GM21390 (cell line): ENCODE measurements at regions not wholly inside any gene's neighbourhood (a gene's known extent, or its start where the extent isn't known, plus 50 kb on each side); places are given as distances from the start of the nearest gene placed in this dataset.

Experiments used
- ATAC-seq: cut with Tn5 transposase; IDR thresholded peaks from one replicate; pipeline ENCODE4 v1.9.1; 2021; ENCODE audit not compliant: unreplicated experiment

- no peak for ATAC-seq
Observed at GRCh38 chr6:113170454-113170853, 686.7 kb upstream of the MARCKS start.

DNA sequence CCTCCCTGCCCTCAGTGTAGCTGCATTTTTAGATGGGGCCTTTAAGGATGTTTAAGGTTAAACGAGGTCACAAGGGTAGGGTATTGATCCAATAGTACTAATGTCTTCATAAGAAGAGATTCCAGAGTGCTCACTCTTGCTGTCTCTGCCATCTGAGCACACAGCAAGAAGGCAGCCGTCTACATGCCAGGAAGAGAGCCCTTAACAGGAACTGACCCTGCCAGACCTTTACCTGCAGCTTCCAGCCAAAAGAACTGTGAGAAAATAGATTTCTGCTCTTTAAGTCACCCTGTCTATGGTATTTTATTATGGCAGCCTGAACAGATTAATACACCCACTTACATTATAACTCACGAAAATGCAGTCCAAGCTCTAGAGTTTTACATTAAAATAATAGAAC, 685.3 kb upstream of the MARCKS start:
- ATAC-seq = no peak

- no peak for ATAC-seq
Observed at GRCh38 chr6:113172531-113172966, 684.6 kb upstream of the MARCKS start.

DNA sequence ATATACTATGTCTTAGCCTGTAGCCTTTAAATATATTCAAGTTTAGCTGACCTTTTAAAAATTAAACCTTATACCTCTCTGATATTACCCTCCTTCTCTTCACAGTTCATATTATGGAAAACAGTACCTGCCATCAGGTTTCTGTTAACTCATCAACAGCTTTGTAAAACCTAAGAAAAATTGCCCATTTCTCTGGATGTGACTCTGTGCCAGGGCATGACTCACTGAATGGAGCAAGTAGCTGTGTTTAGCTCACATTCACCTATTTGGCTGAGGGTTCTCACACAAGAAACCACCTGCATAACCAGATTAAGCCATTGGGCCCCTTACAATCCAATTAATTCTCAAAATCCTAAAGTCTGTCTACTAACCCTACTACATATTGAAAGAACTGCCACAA, 678.8 kb upstream of the MARCKS start:
- ATAC-seq = no peak

DNA sequence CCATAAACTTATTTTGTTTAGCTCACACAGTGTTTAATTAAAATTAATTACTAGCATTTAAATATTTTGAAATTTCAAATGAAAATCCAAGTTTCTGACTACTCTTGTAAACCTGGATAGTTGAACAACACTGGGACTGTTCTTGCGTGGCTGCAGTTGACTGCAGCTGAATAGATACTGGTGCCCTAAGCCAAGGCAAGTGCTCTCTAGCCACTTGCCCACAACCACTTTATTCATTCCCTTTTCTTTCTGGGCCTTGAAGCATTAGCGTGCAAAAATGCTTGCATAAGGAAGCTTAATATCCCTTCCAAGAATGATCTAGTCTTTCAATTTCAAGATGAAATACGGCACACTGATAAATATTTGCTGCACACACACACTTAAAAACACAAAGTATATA, 676.0 kb upstream of the MARCKS start:
- no peak for ATAC-seq

- no peak for ATAC-seq
Observed at GRCh38 chr6:113182370-113183141, 674.6 kb upstream of the MARCKS start.

- no peak for ATAC-seq
Observed at GRCh38 chr6:113184291-113184690, 672.9 kb upstream of the MARCKS start.

- ATAC-seq = no peak
Observed at GRCh38 chr6:113184736-113185135, 672.4 kb upstream of the MARCKS start.

- ATAC-seq = no peak
Observed at GRCh38 chr6:113185299-113185698, 671.8 kb upstream of the MARCKS start.

DNA sequence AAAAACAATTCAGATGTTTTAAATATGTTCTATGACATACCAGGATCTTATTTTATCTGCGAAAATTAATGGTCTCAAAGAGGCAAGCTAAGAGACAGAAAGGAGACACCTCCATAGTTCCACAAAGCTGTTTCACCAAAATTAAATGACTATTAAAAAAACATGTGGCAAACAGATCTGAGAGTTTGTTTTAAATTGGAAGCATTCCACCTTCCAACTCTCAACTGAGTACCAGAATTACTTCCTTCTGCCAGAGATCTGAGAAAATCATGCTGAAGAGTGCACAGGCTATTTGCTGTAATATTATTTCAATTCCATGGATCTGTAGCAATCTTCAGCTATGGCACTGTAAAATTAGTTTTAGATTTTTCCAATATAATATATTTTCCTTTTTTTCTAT, 669.5 kb upstream of the MARCKS start:
- ATAC-seq = no peak

DNA sequence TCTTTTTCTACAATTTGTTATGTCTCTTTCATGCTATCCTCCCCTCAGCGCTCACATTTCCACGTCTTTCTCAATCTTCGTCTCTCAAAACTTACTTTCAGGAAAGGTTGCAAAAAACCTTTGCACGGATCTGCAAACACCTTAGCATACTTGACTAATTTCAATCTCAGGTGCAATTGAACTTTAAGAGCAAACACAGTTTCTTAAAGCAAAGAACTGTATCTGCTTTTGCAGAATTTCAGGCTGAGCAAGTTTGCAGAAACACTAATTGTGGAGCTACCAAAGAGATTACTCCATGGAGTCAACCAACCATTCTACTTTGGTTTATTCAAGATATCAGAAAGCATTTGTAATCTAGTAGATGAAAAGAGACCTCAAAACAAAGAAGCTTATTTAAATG, 668.2 kb upstream of the MARCKS start:
- ATAC-seq = no peak

- no peak for ATAC-seq
Observed at GRCh38 chr6:113190170-113190569, 667.0 kb upstream of the MARCKS start.

DNA sequence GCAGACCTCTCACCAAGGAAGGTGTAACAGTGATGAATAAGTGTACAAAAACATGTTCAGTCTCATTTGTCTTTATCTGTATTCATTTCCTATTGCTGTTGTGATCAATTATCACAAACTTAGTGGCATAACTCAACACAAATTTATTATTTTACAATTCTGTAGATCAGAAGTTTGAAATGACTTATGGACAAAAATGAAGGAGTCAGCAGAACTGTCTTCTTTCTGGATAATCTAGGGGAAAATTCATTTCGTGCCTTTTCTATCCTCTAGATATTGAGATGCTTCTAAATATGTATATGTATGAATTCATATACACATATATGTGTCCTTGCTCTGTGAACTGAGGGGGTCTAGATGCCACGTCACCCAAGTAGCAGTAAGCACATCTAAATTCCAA, 663.1 kb upstream of the MARCKS start:
- ATAC-seq = no peak

DNA sequence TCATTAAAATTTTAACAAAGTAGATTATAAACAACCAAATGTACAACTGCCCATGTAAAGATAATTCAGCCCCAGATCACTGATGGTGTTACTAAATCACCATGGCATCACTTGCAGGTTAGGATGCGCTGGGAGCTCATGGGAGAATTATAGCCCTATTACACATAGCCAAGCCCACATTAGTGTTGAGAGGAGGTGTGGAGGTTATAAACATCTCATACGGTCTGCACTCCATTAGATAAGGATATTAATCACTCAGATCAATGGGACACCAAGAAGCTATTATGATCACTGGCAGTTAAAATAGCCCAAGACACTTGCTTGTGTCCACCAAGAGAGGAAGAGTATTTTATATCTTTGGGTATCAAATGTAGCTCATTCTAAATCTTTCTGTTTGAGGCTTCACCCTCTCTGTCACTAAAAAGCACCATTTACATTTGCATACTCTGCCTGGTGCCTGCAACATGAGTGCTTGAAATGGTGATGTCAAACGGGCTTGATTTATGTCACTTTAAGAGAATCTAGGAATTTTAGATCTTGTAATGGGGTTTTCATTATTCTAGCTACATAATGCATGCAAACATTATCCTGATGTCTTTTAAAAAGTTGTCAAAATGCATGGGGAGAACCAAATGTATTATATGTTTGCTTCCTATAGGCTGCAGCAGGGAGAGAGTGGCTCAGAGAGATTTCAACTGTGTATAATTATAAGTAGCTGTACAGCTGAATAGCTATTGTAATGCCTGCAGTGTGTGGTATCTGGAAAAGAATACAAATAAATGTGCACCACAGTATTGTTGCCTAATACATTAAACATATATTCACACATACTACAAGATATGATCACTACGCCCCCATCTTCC, 654.1 kb upstream of the MARCKS start:
- no peak for ATAC-seq

DNA sequence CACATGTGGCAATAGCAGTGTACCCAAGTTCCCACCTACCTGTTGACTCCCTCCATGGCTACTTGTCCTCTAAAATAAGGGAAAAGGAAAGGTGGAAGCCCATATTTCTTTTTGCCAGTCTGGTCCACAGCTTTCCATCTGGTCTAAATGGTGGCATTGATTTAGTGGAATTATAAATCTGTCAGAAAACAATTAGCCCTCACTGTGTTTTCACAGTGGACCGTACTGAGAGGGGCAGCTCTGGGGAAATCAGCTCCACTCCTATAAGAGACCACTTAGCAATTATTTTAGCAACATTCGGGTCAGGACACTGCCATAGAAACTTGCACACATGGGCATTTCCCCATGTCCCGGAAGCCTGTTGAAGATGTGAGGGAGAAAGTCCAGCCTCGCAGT, 653.4 kb upstream of the MARCKS start:
- no peak for ATAC-seq

GRCh38 chr6:113205553-113205952, 651.6 kb upstream of the MARCKS start:
- no peak for ATAC-seq

DNA sequence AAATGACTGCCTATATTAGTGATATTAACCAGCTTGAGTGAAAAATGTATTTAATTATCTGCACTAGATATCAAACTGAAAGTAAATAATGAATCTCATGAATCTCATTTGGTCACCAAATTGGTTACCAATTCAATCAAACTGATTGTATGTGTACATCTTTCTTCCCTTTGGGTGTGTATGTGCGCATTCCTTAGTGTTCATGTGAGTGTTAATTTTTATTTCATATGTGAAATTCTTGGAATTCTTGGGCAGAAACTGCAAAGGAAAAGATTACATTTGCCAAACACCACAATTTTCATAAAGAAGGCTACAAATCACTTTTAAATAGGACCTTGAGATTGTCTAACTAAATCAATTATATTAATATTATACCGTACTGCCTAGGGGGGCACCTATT, 648.4 kb upstream of the MARCKS start:
- no peak for ATAC-seq

DNA sequence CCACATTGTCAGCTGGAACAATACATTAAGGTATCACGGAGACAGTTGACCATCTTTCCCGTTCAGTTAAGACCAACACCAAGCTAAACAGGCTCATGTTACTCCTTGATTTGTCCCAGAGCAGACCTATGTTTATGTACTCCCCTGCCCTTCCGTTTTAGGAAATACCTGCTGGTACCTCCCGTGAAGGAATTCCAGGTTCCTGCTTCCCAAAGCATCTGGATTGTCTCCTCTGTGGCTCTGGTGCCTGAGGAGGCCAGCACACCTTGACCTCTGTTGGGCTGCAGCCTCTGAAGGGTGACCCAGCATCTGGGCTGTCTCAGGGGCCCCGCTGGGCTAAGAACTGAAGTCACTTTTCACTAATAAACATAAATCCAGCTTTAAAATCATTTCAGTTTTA, 647.8 kb upstream of the MARCKS start:
- ATAC-seq = no peak

DNA sequence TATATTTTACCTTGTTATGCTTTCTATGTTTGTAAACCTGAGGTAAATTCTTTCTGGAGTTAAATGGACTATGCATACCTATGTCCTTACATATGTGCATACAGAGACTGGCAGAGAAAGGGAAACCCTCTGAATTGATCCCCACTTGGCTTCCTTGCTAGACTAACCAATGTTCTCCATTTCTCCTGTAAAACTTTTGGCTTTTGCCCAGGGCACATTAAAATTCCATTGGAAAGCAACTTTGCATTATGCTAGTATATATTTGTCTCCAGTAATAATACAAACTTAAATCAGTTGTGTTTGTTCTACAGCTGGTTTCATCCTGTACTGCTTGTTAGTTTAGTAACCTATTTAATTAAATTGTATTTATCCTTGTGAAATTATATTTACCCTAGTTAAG, 646.0 kb upstream of the MARCKS start:
- no peak for ATAC-seq

DNA sequence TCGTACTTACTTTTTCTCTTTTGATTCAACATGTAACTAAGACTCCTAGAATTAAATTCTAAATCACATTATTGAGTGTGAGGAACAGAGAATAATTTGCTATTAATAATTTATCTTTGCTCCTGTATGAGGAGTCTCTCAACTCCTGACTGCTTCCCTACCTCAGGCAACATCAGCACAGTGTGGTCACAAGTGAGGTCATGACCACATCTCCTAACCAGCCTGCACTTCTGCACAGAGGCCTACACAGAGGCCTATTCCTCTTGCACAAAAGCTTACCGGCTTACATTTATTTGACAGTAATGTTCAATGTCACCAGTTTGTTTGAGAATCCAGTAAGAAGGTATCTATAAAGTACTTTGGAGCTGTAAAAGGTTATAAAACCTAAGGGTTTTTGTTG, 637.4 kb upstream of the MARCKS start:
- no peak for ATAC-seq

- ATAC-seq = no peak
Observed at GRCh38 chr6:113220832-113221231, 636.3 kb upstream of the MARCKS start.

GRCh38 chr6:113221850-113222249, 635.3 kb upstream of the MARCKS start:
- no peak for ATAC-seq
